Gastrocnemius medialis (tissue), 4 donors: ENCODE measurements at regions not wholly inside any gene's neighbourhood (a gene's known extent, or its start where the extent isn't known, plus 50 kb on each side); places are given as distances from the start of the nearest gene placed in this dataset.

Experiments
- POLR2A ChIP-seq, 2 donors: fragments of 450-650 bp; IDR thresholded peaks; one replicate each; pipeline ENCODE4 v1.6.1; 2017; ENCODE audit warnings: antibody characterized with exemption in 2 of 2, mild to moderate bottlenecking in 2 of 2, moderate library complexity in 2 of 2
- TF ChIP-seq, protein P1 (sequence below), 5 experiments: fragments of 450-650 bp in 3 of 5; fragments of 200-600 bp in 2 of 5; sonication (generic) in 2 of 5; IDR thresholded peaks in 4 of 5; conservative IDR thresholded peaks in 1 of 5; 1 replicate in 4 of 5; 2 replicates in 1 of 5; pipeline ENCODE4 v1.5.1; 2016 to 2019; ENCODE audit warnings: antibody characterized with exemption in 5 of 5, mild to moderate bottlenecking in 3 of 5, moderate library complexity in 3 of 5

- TF ChIP-seq, protein P1, sequence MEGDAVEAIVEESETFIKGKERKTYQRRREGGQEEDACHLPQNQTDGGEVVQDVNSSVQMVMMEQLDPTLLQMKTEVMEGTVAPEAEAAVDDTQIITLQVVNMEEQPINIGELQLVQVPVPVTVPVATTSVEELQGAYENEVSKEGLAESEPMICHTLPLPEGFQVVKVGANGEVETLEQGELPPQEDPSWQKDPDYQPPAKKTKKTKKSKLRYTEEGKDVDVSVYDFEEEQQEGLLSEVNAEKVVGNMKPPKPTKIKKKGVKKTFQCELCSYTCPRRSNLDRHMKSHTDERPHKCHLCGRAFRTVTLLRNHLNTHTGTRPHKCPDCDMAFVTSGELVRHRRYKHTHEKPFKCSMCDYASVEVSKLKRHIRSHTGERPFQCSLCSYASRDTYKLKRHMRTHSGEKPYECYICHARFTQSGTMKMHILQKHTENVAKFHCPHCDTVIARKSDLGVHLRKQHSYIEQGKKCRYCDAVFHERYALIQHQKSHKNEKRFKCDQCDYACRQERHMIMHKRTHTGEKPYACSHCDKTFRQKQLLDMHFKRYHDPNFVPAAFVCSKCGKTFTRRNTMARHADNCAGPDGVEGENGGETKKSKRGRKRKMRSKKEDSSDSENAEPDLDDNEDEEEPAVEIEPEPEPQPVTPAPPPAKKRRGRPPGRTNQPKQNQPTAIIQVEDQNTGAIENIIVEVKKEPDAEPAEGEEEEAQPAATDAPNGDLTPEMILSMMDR (IDR thresholded peaks at IDR 0.05 in 4 of 5, conservative IDR thresholded peaks at IDR 0.05 in 1 of 5) = no peak
- no peak for TF ChIP-seq POLR2A (IDR thresholded peaks at IDR 0.05)
These were observed 231.6 kb downstream of the BCL11A start for GRCh38 chr2:60321816-60322215.
